WTC11 (cell line): ENCODE measurements at regions not wholly inside any gene's neighbourhood (a gene's known extent, or its start where the extent isn't known, plus 50 kb on each side); places are given as distances from the start of the nearest gene placed in this dataset.

Experiments
- CREB1 ChIP-seq: sonication (generic); formaldehyde crosslinking; IDR thresholded peaks from 2 replicates; pipeline ENCODE4 v1.8.0; 2023; ENCODE audit warnings: mild to moderate bottlenecking, missing genetic modification reagents
- GABPB1 ChIP-seq: sonication (generic); formaldehyde crosslinking; IDR thresholded peaks from 2 replicates; pipeline ENCODE4 v1.8.1; 2023; ENCODE audit warnings: mild to moderate bottlenecking, missing genetic modification reagents
- GTF2I ChIP-seq: fragments of 250-450 bp; sonication (Bioruptor Pico); conservative IDR thresholded peaks from 2 replicates; pipeline ENCODE4 v1.4.0; 2021; ENCODE audit warnings: mild to moderate bottlenecking
- SP1 ChIP-seq: sonication (generic); formaldehyde crosslinking; conservative IDR thresholded peaks from 2 replicates; pipeline ENCODE4 v1.8.1; 2022; ENCODE audit warnings: missing genetic modification reagents
- TEAD4 ChIP-seq: sonication (generic); formaldehyde crosslinking; IDR thresholded peaks from 2 replicates; pipeline ENCODE4 v1.8.0; 2022; ENCODE audit warnings: mild to moderate bottlenecking, missing genetic modification reagents
- ZNF317 ChIP-seq: sonication (generic); formaldehyde crosslinking; IDR thresholded peaks from 2 replicates; pipeline ENCODE4 v1.8.1; 2023; ENCODE audit warnings: low read depth, mild to moderate bottlenecking, moderate library complexity, missing genetic modification reagents, borderline replicate concordance
- TF ChIP-seq, protein P1 (sequence below): fragments of 200-600 bp; IDR thresholded peaks from 2 replicates; pipeline ENCODE4 v1.8.0; 2022; ENCODE audit warnings: antibody characterized with exemption
- TF ChIP-seq, protein P2 (sequence below): sonication (generic); formaldehyde crosslinking; IDR thresholded peaks from 2 replicates; pipeline ENCODE4 v1.8.1; 2022; ENCODE audit warnings: missing genetic modification reagents, borderline replicate concordance
- TF ChIP-seq, protein P3 (sequence below): sonication (generic); formaldehyde crosslinking; IDR thresholded peaks from 2 replicates; pipeline ENCODE4 v1.8.0; 2022; ENCODE audit warnings: mild to moderate bottlenecking, missing genetic modification reagents
- TF ChIP-seq, protein P4 (sequence below): sonication (generic); formaldehyde crosslinking; IDR thresholded peaks from 2 replicates; pipeline ENCODE4 v1.8.1; 2022; ENCODE audit warnings: mild to moderate bottlenecking, missing genetic modification reagents, moderate library complexity, borderline replicate concordance

DNA sequence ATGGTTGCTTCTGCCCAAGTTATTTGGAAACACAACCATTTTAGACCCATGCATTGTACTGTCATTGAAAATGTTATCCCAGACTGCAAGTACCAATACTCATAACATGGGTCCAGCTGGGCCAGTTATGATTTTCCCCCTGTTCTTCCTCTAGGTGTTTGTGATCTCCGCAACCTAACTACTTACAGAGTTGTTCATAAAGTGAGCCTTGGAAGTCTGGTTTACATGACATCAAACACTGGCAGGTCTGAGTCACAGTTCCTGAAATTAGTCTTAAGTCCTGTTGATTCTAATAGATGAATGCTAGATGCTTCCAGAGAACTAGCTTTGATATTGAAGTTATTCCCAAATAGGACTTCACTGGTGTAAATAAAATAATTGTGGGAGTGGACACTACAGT lies 487.0 kb downstream of the MED13L start:
- no peak for TF ChIP-seq GTF2I (CRISPR knock-in tag)
- TF ChIP-seq, protein P1, sequence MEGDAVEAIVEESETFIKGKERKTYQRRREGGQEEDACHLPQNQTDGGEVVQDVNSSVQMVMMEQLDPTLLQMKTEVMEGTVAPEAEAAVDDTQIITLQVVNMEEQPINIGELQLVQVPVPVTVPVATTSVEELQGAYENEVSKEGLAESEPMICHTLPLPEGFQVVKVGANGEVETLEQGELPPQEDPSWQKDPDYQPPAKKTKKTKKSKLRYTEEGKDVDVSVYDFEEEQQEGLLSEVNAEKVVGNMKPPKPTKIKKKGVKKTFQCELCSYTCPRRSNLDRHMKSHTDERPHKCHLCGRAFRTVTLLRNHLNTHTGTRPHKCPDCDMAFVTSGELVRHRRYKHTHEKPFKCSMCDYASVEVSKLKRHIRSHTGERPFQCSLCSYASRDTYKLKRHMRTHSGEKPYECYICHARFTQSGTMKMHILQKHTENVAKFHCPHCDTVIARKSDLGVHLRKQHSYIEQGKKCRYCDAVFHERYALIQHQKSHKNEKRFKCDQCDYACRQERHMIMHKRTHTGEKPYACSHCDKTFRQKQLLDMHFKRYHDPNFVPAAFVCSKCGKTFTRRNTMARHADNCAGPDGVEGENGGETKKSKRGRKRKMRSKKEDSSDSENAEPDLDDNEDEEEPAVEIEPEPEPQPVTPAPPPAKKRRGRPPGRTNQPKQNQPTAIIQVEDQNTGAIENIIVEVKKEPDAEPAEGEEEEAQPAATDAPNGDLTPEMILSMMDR, result no peak
- TF ChIP-seq CREB1 (CRISPR knock-in tag), result no peak
- no peak for TF ChIP-seq TEAD4 (CRISPR knock-in tag)
- TF ChIP-seq ZNF317 (CRISPR knock-in tag), result no peak
- no peak for TF ChIP-seq SP1 (CRISPR knock-in tag)
- TF ChIP-seq, protein P2, sequence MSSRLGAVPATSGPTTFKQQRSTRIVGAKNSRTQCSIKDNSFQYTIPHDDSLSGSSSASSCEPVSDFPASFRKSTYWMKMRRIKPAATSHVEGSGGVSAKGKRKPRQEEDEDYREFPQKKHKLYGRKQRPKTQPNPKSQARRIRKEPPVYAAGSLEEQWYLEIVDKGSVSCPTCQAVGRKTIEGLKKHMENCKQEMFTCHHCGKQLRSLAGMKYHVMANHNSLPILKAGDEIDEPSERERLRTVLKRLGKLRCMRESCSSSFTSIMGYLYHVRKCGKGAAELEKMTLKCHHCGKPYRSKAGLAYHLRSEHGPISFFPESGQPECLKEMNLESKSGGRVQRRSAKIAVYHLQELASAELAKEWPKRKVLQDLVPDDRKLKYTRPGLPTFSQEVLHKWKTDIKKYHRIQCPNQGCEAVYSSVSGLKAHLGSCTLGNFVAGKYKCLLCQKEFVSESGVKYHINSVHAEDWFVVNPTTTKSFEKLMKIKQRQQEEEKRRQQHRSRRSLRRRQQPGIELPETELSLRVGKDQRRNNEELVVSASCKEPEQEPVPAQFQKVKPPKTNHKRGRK (CRISPR knock-in tag), result no peak
- TF ChIP-seq, protein P3, sequence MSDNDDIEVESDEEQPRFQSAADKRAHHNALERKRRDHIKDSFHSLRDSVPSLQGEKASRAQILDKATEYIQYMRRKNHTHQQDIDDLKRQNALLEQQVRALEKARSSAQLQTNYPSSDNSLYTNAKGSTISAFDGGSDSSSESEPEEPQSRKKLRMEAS (CRISPR knock-in tag), result no peak
- TF ChIP-seq, protein P4, sequence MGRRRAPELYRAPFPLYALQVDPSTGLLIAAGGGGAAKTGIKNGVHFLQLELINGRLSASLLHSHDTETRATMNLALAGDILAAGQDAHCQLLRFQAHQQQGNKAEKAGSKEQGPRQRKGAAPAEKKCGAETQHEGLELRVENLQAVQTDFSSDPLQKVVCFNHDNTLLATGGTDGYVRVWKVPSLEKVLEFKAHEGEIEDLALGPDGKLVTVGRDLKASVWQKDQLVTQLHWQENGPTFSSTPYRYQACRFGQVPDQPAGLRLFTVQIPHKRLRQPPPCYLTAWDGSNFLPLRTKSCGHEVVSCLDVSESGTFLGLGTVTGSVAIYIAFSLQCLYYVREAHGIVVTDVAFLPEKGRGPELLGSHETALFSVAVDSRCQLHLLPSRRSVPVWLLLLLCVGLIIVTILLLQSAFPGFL (CRISPR knock-in tag), result no peak
- TF ChIP-seq GABPB1 (CRISPR knock-in tag), result no peak
